Adrenal gland (tissue), 5 donors: ENCODE measurements at regions not wholly inside any gene's neighbourhood (a gene's known extent, or its start where the extent isn't known, plus 50 kb on each side); places are given as distances from the start of the nearest gene placed in this dataset.

Experiments used
- POLR2A ChIP-seq, 2 donors: fragments of 450-650 bp; IDR thresholded peaks; one replicate each; pipeline ENCODE4 v1.6.1; 2017; ENCODE audit warnings: antibody characterized with exemption in 2 of 2, mild to moderate bottlenecking in 2 of 2, moderate library complexity in 1 of 2
- TF ChIP-seq, protein P1 (sequence below), 6 experiments: fragments of 450-650 bp in 4 of 6; fragments of 200-600 bp in 2 of 6; sonication (generic) in 1 of 6; IDR thresholded peaks; 1 replicate in 5 of 6; 2 replicates in 1 of 6; pipeline versions ENCODE4 v1.5.1 to v1.8.0; 2016 to 2021; ENCODE audit warnings: antibody characterized with exemption in 6 of 6, mild to moderate bottlenecking in 2 of 6, moderate library complexity in 1 of 6
- donor health status: DM: no; HTN: no; CAD: no.

DNA sequence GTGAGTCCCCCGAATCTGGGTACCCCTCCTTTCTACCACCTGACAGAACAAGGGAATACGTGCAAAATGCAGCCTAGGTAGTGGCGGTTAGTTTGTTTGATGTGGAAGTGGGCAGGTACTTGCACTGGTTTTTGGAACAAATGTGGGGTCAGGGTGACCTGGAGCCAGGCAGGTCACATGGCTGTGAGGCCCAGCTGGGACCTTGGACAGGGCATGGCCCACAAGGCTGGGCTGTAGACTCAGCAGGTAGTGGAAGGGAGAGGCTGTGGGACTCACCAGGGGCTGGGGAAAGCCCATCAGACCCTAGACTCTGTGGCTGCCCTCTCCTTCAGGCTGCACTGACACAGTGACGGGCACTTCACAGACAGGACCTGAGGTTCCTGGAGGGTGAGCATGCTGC lies 159.9 kb upstream of the ADCY1 start:
- TF ChIP-seq, protein P1, sequence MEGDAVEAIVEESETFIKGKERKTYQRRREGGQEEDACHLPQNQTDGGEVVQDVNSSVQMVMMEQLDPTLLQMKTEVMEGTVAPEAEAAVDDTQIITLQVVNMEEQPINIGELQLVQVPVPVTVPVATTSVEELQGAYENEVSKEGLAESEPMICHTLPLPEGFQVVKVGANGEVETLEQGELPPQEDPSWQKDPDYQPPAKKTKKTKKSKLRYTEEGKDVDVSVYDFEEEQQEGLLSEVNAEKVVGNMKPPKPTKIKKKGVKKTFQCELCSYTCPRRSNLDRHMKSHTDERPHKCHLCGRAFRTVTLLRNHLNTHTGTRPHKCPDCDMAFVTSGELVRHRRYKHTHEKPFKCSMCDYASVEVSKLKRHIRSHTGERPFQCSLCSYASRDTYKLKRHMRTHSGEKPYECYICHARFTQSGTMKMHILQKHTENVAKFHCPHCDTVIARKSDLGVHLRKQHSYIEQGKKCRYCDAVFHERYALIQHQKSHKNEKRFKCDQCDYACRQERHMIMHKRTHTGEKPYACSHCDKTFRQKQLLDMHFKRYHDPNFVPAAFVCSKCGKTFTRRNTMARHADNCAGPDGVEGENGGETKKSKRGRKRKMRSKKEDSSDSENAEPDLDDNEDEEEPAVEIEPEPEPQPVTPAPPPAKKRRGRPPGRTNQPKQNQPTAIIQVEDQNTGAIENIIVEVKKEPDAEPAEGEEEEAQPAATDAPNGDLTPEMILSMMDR (IDR thresholded peaks at IDR 0.05), result no peak
- TF ChIP-seq POLR2A (IDR thresholded peaks at IDR 0.05), result no peak
